GM12892 (cell line): ENCODE measurements at regions not wholly inside any gene's neighbourhood (a gene's known extent, or its start where the extent isn't known, plus 50 kb on each side); places are given as distances from the start of the nearest gene placed in this dataset.
"Not testable (repeated sequence)": the region's sequence is repeated elsewhere in the genome, so short reads cannot be mapped to it uniquely, and the experiment has no call there.

Source experiments
- DNase-seq: peaks from one replicate; pipeline ENCODE4 v3.0.0; 2011; ENCODE audit not compliant: insufficient read length
- FAIRE-seq: peaks from 2 replicates; lab custom pipeline; 2011; peaks lifted over from hg19 to GRCh38; lab: Jason Lieb, UNC
- POLR2A ChIP-seq: IDR thresholded peaks from 2 replicates; pipeline ENCODE4 v1.6.1; 2011; ENCODE audit warnings: low read depth, low read length, control low read depth
- POLR2AphosphoS5 ChIP-seq: IDR thresholded peaks from 2 replicates; pipeline ENCODE4 v1.6.1; 2011; ENCODE audit warnings: low read depth, low read length, control low read depth
- TAF1 ChIP-seq: IDR thresholded peaks from 2 replicates; pipeline ENCODE4 v1.6.1; 2011; ENCODE audit warnings: low read depth, mild to moderate bottlenecking, control low read depth, low read length, borderline replicate concordance

- DNase-seq (no peak), FAIRE-seq (no peak)
- no peak for TF ChIP-seq TAF1
- no peak for TF ChIP-seq POLR2AphosphoS5
- TF ChIP-seq POLR2A = no peak
These were observed 63.3 kb downstream of the RBFOX3 start for GRCh38 chr17:79547586-79547985.

- DNase-seq, FAIRE-seq: not testable (repeated sequence)
These were observed 63.7 kb downstream of the RBFOX3 start for GRCh38 chr17:79547171-79547570.

DNA sequence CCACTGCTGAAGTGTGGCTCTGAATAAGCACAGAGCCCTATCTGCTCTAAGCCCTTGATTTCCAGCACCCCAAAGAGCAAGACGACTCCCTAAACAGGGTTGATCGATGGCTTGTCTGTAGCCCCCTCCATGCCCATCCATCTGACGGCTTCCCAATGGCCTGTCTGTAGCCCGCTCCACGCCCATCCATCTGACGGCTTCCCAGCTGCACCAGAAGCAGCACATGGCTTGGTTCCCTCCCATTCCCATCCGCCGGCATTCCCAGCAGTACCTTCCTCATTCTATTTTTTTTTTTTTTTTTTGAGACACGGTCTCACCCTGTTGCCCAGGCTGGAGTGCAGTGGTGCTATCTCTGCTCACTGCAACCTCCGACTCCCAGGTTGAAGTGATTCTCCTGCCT lies 64.5 kb downstream of the RBFOX3 start:
- no peak for FAIRE-seq
- TF ChIP-seq POLR2AphosphoS5 (no peak), TAF1 (no peak), POLR2A (no peak)
- DNase-seq = no peak

DNA sequence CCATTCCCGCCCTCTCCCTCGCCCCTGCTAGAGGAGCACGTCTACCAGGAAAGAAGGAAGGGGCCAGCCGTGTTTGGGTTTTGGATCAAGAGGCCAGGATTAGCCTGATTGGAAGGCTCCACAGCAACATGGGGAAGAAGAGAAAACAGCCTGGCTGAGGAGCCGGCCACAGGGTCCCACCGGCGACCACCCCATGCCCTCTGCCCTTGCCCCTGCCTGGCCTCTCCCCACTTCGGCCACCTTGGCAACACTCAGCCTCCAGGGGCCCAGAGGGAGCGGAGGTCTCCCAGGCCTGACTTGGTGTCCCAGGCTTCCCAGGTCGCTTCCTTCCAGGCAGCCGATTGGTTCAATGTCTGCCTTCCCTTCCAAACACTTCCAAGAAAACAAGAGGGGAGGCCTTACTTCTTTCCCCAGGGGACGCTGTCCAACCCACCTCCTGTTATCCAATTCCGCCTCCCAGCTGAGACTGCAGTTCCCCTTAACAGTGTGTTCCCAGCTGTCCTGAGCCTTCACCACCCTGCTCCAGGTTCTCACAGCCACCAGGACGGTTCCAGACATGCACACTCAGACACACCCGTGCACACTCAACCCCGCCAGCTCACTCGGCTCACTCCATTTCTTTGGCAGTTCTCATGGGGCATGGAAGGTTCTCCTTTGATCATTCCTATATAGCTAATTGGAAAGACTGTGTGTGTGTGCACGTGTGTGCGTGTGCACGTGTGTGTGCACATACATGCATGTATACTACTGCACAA lies 65.4 kb downstream of the RBFOX3 start:
- FAIRE-seq (no peak), DNase-seq (no peak)
- TF ChIP-seq TAF1 = no peak
- no peak for TF ChIP-seq POLR2AphosphoS5
- TF ChIP-seq POLR2A = no peak

- no peak for DNase-seq
- no peak for TF ChIP-seq TAF1
- no peak for TF ChIP-seq POLR2AphosphoS5
- no peak for TF ChIP-seq POLR2A
- no peak for FAIRE-seq
These were observed 66.5 kb downstream of the RBFOX3 start for GRCh38 chr17:79544142-79544914.

GRCh38 chr17:79543531-79543930 lies 67.3 kb downstream of the RBFOX3 start:
- no peak for DNase-seq
- FAIRE-seq = no peak
- no peak for TF ChIP-seq TAF1
- TF ChIP-seq POLR2AphosphoS5 = no peak
- no peak for TF ChIP-seq POLR2A

- DNase-seq (no peak), FAIRE-seq (no peak)
- TF ChIP-seq TAF1 = no peak
- TF ChIP-seq POLR2A = no peak
- TF ChIP-seq POLR2AphosphoS5 = no peak
These were observed 68.1 kb downstream of the RBFOX3 start for GRCh38 chr17:79542718-79543117.

GRCh38 chr17:79541056-79541850 lies 69.6 kb downstream of the RBFOX3 start:
- TF ChIP-seq POLR2AphosphoS5 (no peak), POLR2A (no peak), TAF1 (no peak)
- FAIRE-seq (no peak), DNase-seq (no peak)

- DNase-seq (no peak), FAIRE-seq (no peak)
These were observed 70.7 kb downstream of the RBFOX3 start for GRCh38 chr17:79539944-79540705.

GRCh38 chr17:79538291-79538690 lies 72.6 kb downstream of the RBFOX3 start:
- TF ChIP-seq POLR2A (no peak), TAF1 (no peak), POLR2AphosphoS5 (no peak)
- FAIRE-seq (no peak), DNase-seq (no peak)

More at GRCh38 chr17:79539944-79540705, 70.7 kb downstream of the RBFOX3 start:
- TF ChIP-seq TAF1 (no peak), POLR2AphosphoS5 (no peak), POLR2A (no peak)

DNA sequence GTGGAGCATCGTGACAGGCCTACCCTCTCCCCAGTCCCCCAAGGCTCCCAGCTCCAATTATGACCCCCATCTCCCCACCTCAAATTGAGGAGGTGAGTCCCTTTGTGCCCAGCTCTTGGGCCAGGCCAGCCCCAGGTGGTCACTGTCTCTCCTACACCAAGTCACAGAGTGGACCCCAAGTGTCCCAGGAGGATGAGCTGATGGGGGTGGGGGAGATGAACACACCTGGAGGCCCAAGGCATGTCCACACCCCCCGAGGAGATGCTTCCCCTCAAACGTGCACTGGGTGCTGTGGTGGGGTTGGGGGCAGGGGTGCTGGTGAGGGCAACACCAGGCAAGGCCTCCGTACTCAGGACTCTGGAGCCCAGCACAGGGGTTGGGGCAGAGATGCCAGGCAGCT lies 73.2 kb downstream of the RBFOX3 start:
- no peak for FAIRE-seq
- DNase-seq = no peak
- TF ChIP-seq TAF1 (no peak), POLR2A (no peak), POLR2AphosphoS5 (no peak)

- DNase-seq = no peak
- TF ChIP-seq POLR2AphosphoS5 (no peak), TAF1 (no peak), POLR2A (no peak)
- FAIRE-seq = no peak
These were observed 73.8 kb downstream of the RBFOX3 start for GRCh38 chr17:79537061-79537460.
